ENCODE measurements at regions not wholly inside any gene's neighbourhood (a gene's known extent, or its start where the extent isn't known, plus 50 kb on each side); places are given as distances from the start of the nearest gene placed in this dataset.

DNA sequence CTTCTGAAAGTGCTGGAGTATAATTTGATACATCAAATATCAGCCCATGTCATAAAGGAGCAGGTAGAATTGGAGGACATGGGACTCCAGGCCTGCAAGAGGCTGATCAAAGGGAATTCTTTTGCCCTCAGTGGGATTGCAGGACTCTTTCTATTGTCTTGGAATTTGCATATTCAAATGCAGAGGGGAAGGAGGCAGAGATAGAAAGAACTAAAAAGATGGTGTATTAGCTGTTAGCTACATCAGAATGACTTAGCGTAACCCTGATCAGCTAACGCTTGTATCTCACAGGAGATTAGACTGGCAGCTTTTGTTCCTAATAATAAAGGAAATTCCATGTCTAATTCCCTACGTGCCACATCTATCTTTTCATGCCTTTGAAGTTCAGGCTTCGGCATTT, 1014.7 kb upstream of the RBFOX1 start:
- H3K9me3 ChIP-seq (ENCODE audit: control insufficient read depth in 2 of 2, low read length in 2 of 2), result no peaks in the 10 kb centered on the region

DNA sequence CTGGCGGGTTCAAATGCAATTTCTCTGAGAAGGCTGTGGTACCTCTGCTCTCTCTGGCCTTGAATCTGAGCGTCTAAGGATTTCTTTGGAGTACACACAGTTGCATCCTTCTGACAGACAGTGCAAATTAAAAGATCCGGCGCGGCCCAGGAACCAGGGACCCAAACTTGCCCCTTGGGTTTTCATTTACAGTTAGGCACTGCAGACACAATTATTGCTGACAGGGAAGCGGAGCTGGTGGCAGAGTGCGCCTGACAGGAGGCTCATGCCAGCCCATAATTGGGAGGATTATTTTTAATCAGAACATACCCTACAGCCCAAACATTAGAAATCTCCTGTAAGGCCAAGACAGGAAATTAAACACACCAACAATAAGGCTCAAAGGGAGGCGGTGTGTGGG, 1023.4 kb upstream of the RBFOX1 start:
- H3K27me3 ChIP-seq (ENCODE audit: control insufficient read depth in 2 of 2, insufficient read depth in 2 of 2, low read length in 2 of 2), result no peaks in the 10 kb centered on the region
- no peak overlapping the region for H3K27ac ChIP-seq (ENCODE audit: low read depth in 2 of 2, low read length in 2 of 2)
- H3K9ac ChIP-seq (ENCODE audit: low read depth in 1 of 2, low read length in 2 of 2), result no peak overlapping the region
- no peaks in the 10 kb centered on the region for H3K4me1 ChIP-seq (ENCODE audit: control insufficient read depth in 2 of 2, insufficient read depth in 2 of 2, low read length in 2 of 2)
- H3K4me3 ChIP-seq (ENCODE audit: low read length in 2 of 2), result no peak overlapping the region
- H3K36me3 ChIP-seq (ENCODE audit: control insufficient read depth in 2 of 2, insufficient read depth in 2 of 2, low read length in 2 of 2), result no peaks in the 10 kb centered on the region
- no peaks in the 10 kb centered on the region for H3K9me3 ChIP-seq (ENCODE audit: control insufficient read depth in 2 of 2, low read length in 2 of 2)

More for the DNA sequence above, 1014.7 kb upstream of the RBFOX1 start:
- Histone ChIP-seq H3K27ac (ENCODE audit: low read depth in 2 of 2, low read length in 2 of 2) (no peak overlapping the region), H3K36me3 (ENCODE audit: control insufficient read depth in 2 of 2, insufficient read depth in 2 of 2, low read length in 2 of 2) (no peaks in the 10 kb centered on the region), H3K4me1 (ENCODE audit: control insufficient read depth in 2 of 2, insufficient read depth in 2 of 2, low read length in 2 of 2) (no peaks in the 10 kb centered on the region), H3K9ac (ENCODE audit: low read depth in 1 of 2, low read length in 2 of 2) (no peak overlapping the region), H3K4me3 (ENCODE audit: low read length in 2 of 2) (no peak overlapping the region), H3K27me3 (ENCODE audit: control insufficient read depth in 2 of 2, insufficient read depth in 2 of 2, low read length in 2 of 2) (no peaks in the 10 kb centered on the region)

DNA sequence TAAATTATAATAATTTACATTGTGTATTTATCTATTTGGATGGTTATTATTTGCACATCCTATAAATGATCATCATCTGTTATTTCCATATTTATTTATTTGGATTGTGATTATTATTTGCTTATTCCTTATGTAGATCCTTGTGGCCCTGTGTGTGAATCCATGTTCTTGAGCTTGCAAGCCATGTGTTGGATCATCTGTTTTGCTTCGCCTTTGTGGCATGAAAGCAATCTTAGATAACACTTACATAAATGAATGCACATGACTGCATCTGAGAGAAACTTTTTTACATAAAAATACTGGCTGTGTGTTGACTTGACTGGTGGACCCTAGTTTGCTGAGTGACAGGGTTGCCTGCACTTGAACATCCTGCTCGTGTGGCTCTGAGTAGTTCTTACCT, 1024.5 kb upstream of the RBFOX1 start:
- Histone ChIP-seq H3K4me3 (ENCODE audit: low read length in 2 of 2) (no peak overlapping the region), H3K4me1 (ENCODE audit: control insufficient read depth in 2 of 2, insufficient read depth in 2 of 2, low read length in 2 of 2) (no peaks in the 10 kb centered on the region), H3K9me3 (ENCODE audit: control insufficient read depth in 2 of 2, low read length in 2 of 2) (no peaks in the 10 kb centered on the region), H3K36me3 (ENCODE audit: control insufficient read depth in 2 of 2, insufficient read depth in 2 of 2, low read length in 2 of 2) (no peaks in the 10 kb centered on the region), H3K9ac (ENCODE audit: low read depth in 1 of 2, low read length in 2 of 2) (no peak overlapping the region), H3K27me3 (ENCODE audit: control insufficient read depth in 2 of 2, insufficient read depth in 2 of 2, low read length in 2 of 2) (no peaks in the 10 kb centered on the region), H3K27ac (ENCODE audit: low read depth in 2 of 2, low read length in 2 of 2) (no peak overlapping the region)

DNA sequence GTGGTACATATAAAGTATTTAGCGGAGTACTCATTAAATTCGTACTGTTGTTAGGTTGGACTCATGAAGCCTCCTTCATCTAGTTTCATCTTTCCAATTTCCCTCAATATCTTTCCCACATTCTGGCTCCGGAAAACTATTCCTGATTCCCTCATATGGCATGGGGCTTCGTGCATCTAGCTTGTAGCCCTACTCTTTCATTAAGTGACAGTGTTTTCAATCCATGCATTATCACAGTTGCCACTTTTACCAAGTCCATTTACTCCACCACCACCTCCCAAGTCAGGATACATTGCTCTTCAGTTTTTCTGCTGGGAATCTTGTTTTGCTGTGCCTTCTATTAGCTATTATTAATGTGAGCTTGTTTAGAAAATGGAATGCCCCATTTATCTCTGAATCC, 1032.1 kb upstream of the RBFOX1 start:
- no peaks in the 10 kb centered on the region for H3K4me1 ChIP-seq (ENCODE audit: control insufficient read depth in 2 of 2, insufficient read depth in 2 of 2, low read length in 2 of 2)
- H3K27me3 ChIP-seq (ENCODE audit: control insufficient read depth in 2 of 2, insufficient read depth in 2 of 2, low read length in 2 of 2), result no peaks in the 10 kb centered on the region
- no peaks in the 10 kb centered on the region for H3K9me3 ChIP-seq (ENCODE audit: control insufficient read depth in 2 of 2, low read length in 2 of 2)
- no peak overlapping the region for H3K4me3 ChIP-seq (ENCODE audit: low read length in 2 of 2)
- no peak overlapping the region for H3K27ac ChIP-seq (ENCODE audit: low read depth in 2 of 2, low read length in 2 of 2)
- no peaks in the 10 kb centered on the region for H3K36me3 ChIP-seq (ENCODE audit: control insufficient read depth in 2 of 2, insufficient read depth in 2 of 2, low read length in 2 of 2)
- no peak overlapping the region for H3K9ac ChIP-seq (ENCODE audit: low read depth in 1 of 2, low read length in 2 of 2)

DNA sequence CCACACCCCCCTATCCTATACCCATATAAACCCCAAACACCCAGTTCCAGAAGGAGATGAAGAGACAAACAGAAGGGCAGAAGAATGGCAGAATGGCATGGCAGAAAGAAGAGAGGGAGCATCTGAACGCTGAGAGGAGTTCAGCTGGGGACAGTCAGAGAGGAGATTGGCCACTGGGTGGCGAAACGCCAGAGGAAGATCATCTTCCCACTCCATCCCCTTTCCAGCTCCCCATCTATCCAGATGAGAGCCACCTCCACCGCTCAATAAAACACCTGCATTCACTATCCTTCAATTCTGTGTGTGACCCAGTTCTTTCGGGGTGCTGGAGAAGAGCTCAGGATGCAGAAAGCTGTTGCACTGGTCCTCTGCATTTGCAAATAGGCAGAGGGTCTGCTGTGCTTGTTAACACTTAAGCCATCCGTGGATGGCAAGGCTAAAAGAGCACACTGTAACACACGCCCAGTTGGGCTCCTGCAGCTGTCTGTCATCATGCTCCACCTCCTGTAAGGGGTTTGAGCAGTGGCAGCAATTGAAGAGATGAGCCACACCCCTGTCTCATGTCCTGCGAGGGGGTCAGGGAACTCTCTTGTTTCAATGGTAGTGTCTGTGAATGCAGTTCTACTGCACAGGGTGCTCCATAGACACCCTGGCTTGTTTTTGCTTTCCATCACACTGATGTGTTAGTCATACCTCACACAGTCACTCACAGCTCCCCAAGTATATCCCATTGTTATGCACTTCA, 1034.8 kb upstream of the RBFOX1 start:
- H3K4me3 ChIP-seq (ENCODE audit: low read length in 2 of 2), result no peak overlapping the region
- no peaks in the 10 kb centered on the region for H3K27me3 ChIP-seq (ENCODE audit: control insufficient read depth in 2 of 2, insufficient read depth in 2 of 2, low read length in 2 of 2)
- no peak overlapping the region for H3K9ac ChIP-seq (ENCODE audit: low read depth in 1 of 2, low read length in 2 of 2)
- H3K4me1 ChIP-seq (ENCODE audit: control insufficient read depth in 2 of 2, insufficient read depth in 2 of 2, low read length in 2 of 2), result no peaks in the 10 kb centered on the region
- H3K9me3 ChIP-seq (ENCODE audit: control insufficient read depth in 2 of 2, low read length in 2 of 2), result no peaks in the 10 kb centered on the region
- H3K36me3 ChIP-seq (ENCODE audit: control insufficient read depth in 2 of 2, insufficient read depth in 2 of 2, low read length in 2 of 2), result no peaks in the 10 kb centered on the region
- H3K27ac ChIP-seq (ENCODE audit: low read depth in 2 of 2, low read length in 2 of 2), result no peak overlapping the region

DNA sequence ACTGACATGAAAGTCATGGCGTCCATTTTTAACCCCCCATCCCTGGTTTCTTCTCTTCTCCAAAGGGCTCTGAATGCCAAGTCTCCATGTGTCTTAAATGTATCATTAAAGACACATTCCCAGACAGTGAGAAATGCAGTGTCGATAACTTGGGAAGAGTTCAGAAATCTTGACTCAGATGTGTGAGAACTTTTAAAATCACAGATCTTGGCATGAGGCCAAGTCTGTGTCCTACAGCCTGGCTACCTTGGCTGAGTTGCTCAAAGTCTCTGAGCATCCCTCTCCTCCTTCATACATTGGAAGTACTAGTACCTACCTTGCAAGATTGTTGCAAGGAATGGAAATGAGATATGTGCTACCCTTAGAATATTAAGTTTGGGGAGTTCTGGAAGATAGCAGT, 1046.5 kb upstream of the RBFOX1 start:
- Histone ChIP-seq H3K36me3 (ENCODE audit: control insufficient read depth in 2 of 2, insufficient read depth in 2 of 2, low read length in 2 of 2) (no peaks in the 10 kb centered on the region), H3K4me1 (ENCODE audit: control insufficient read depth in 2 of 2, insufficient read depth in 2 of 2, low read length in 2 of 2) (no peaks in the 10 kb centered on the region), H3K4me3 (ENCODE audit: low read length in 2 of 2) (no peak overlapping the region), H3K27me3 (ENCODE audit: control insufficient read depth in 2 of 2, insufficient read depth in 2 of 2, low read length in 2 of 2) (no peaks in the 10 kb centered on the region), H3K9ac (ENCODE audit: low read depth in 1 of 2, low read length in 2 of 2) (no peak overlapping the region), H3K9me3 (ENCODE audit: control insufficient read depth in 2 of 2, low read length in 2 of 2) (no peaks in the 10 kb centered on the region), H3K27ac (ENCODE audit: low read depth in 2 of 2, low read length in 2 of 2) (no peak overlapping the region)

DNA sequence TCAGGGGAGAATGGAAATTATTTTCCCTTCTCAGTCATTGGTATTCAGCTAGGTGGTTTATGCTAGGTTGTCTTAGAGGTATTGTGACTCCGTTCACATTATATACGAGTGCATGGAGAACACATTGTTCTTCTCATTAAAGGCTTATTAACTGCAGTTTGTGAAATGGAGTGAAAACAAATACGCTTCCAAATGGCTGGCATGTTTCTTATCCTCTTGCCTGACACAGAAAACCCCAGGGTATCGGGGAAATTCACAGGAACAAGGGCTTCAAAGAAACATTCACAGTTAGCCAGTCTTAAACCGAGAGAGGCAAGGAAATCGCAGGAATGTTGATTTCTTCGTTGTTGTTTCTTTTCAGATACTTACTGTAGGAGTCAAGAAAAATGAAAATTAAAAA, 1047.9 kb upstream of the RBFOX1 start:
- no peak overlapping the region for H3K27ac ChIP-seq (ENCODE audit: low read depth in 2 of 2, low read length in 2 of 2)
- no peak overlapping the region for H3K4me3 ChIP-seq (ENCODE audit: low read length in 2 of 2)
- no peaks in the 10 kb centered on the region for H3K4me1 ChIP-seq (ENCODE audit: control insufficient read depth in 2 of 2, insufficient read depth in 2 of 2, low read length in 2 of 2)
- H3K9me3 ChIP-seq (ENCODE audit: control insufficient read depth in 2 of 2, low read length in 2 of 2), result no peaks in the 10 kb centered on the region
- no peaks in the 10 kb centered on the region for H3K36me3 ChIP-seq (ENCODE audit: control insufficient read depth in 2 of 2, insufficient read depth in 2 of 2, low read length in 2 of 2)
- H3K27me3 ChIP-seq (ENCODE audit: control insufficient read depth in 2 of 2, insufficient read depth in 2 of 2, low read length in 2 of 2), result no peaks in the 10 kb centered on the region
- no peak overlapping the region for H3K9ac ChIP-seq (ENCODE audit: low read depth in 1 of 2, low read length in 2 of 2)

DNA sequence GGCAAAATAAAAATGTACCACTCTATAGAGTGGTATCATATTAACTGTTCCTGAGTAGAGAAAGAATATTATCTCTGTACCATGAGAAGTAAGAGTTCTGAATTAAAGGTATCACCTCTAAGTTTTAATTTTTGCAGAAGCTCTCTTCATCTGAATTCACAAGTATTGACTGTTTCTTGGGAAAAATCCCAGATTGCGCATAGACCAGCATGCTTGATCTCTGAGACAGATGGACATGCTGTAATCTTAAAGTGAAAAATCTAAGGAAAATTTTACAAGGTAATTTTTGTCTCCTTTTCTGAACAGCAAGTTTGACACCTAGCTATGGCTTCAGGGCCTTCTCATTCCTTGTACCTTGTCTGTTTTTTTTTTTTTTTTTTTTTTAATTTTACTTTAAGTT, 1050.7 kb upstream of the RBFOX1 start:
- no peaks in the 10 kb centered on the region for H3K4me1 ChIP-seq (ENCODE audit: control insufficient read depth in 2 of 2, insufficient read depth in 2 of 2, low read length in 2 of 2)
- H3K9me3 ChIP-seq (ENCODE audit: control insufficient read depth in 2 of 2, low read length in 2 of 2), result no peaks in the 10 kb centered on the region
- H3K27ac ChIP-seq (ENCODE audit: low read depth in 2 of 2, low read length in 2 of 2), result no peak overlapping the region
- no peak overlapping the region for H3K9ac ChIP-seq (ENCODE audit: low read depth in 1 of 2, low read length in 2 of 2)
- H3K36me3 ChIP-seq (ENCODE audit: control insufficient read depth in 2 of 2, insufficient read depth in 2 of 2, low read length in 2 of 2), result no peaks in the 10 kb centered on the region
- H3K4me3 ChIP-seq (ENCODE audit: low read length in 2 of 2), result no peak overlapping the region
- H3K27me3 ChIP-seq (ENCODE audit: control insufficient read depth in 2 of 2, insufficient read depth in 2 of 2, low read length in 2 of 2), result no peaks in the 10 kb centered on the region

DNA sequence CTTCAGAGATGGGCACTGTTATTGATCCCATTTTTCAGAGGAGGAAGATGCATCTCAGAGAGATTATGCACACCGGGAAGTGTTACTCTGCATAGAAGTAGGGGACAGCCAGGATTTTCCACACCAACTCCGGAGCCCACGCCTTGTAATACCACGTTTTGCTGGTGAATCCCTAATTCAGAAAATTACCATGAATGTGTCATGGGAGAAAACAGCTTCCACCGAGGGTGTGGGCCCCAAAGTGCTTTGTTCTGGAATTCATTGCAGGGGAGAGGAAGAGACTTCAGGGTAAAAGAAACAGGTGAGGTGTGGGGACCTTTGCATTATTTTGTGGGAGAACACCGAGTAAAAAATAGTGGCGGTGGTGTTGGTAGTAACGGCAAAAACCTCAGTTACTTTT, 1051.4 kb upstream of the RBFOX1 start:
- no peak overlapping the region for H3K9ac ChIP-seq (ENCODE audit: low read depth in 1 of 2, low read length in 2 of 2)
- H3K36me3 ChIP-seq (ENCODE audit: control insufficient read depth in 2 of 2, insufficient read depth in 2 of 2, low read length in 2 of 2), result no peaks in the 10 kb centered on the region
- no peaks in the 10 kb centered on the region for H3K4me1 ChIP-seq (ENCODE audit: control insufficient read depth in 2 of 2, insufficient read depth in 2 of 2, low read length in 2 of 2)
- H3K27me3 ChIP-seq (ENCODE audit: control insufficient read depth in 2 of 2, insufficient read depth in 2 of 2, low read length in 2 of 2), result no peaks in the 10 kb centered on the region
- no peak overlapping the region for H3K27ac ChIP-seq (ENCODE audit: low read depth in 2 of 2, low read length in 2 of 2)
- H3K9me3 ChIP-seq (ENCODE audit: control insufficient read depth in 2 of 2, low read length in 2 of 2), result no peaks in the 10 kb centered on the region
- H3K4me3 ChIP-seq (ENCODE audit: low read length in 2 of 2), result no peak overlapping the region

DNA sequence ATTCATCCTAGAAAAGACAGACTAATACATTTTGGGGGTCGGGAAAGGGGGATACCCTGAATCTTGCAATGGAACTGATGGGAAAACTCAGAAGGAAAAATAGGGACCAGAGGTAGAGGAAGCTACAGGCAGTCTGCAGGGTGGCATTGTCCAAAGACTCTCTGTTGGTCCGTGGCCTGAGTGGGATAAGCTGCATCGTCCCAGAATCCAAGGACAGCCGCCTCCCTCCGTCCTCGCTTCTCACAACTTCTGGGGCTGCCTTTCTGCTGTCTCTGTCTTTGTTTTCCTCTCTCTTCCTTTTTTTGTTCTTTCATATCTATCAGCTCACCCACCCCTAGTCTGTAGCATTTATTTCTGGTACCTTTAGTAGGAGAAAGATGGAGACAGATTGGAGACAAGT, 1052.6 kb upstream of the RBFOX1 start:
- Histone ChIP-seq H3K4me3 (ENCODE audit: low read length in 2 of 2) (no peak overlapping the region), H3K27me3 (ENCODE audit: control insufficient read depth in 2 of 2, insufficient read depth in 2 of 2, low read length in 2 of 2) (no peaks in the 10 kb centered on the region), H3K4me1 (ENCODE audit: control insufficient read depth in 2 of 2, insufficient read depth in 2 of 2, low read length in 2 of 2) (no peaks in the 10 kb centered on the region), H3K36me3 (ENCODE audit: control insufficient read depth in 2 of 2, insufficient read depth in 2 of 2, low read length in 2 of 2) (no peaks in the 10 kb centered on the region), H3K9ac (ENCODE audit: low read depth in 1 of 2, low read length in 2 of 2) (no peak overlapping the region), H3K9me3 (ENCODE audit: control insufficient read depth in 2 of 2, low read length in 2 of 2) (no peaks in the 10 kb centered on the region), H3K27ac (ENCODE audit: low read depth in 2 of 2, low read length in 2 of 2) (no peak overlapping the region)

DNA sequence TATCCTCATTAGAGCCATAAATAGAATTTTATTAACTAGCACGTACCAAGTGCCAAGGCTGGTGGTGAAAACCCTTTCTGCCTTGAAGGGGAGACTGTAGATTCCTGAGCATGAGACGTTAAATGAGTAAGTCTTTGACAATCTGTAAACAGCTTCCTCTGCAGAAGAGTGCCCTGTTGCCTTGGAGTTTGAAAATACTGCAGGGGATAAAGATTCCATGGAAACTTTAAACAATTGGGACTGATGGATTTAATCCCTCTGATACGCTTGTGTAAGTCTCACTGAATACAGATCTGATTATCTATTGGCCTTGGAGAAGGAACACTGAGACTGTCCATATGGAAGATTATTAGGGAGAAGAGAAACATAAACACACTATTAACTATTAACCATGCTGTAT, 1053.4 kb upstream of the RBFOX1 start:
- Histone ChIP-seq H3K27me3 (ENCODE audit: control insufficient read depth in 2 of 2, insufficient read depth in 2 of 2, low read length in 2 of 2) (no peaks in the 10 kb centered on the region), H3K9me3 (ENCODE audit: control insufficient read depth in 2 of 2, low read length in 2 of 2) (no peaks in the 10 kb centered on the region), H3K36me3 (ENCODE audit: control insufficient read depth in 2 of 2, insufficient read depth in 2 of 2, low read length in 2 of 2) (no peaks in the 10 kb centered on the region), H3K27ac (ENCODE audit: low read depth in 2 of 2, low read length in 2 of 2) (no peak overlapping the region), H3K9ac (ENCODE audit: low read depth in 1 of 2, low read length in 2 of 2) (no peak overlapping the region), H3K4me3 (ENCODE audit: low read length in 2 of 2) (no peak overlapping the region), H3K4me1 (ENCODE audit: control insufficient read depth in 2 of 2, insufficient read depth in 2 of 2, low read length in 2 of 2) (no peaks in the 10 kb centered on the region)
